Ovary (tissue), 7 donors: ENCODE measurements at regions not wholly inside any gene's neighbourhood (a gene's known extent, or its start where the extent isn't known, plus 50 kb on each side); places are given as distances from the start of the nearest gene placed in this dataset.

Source experiments
- DNase-seq, 5 donors: peaks; one replicate each; pipeline ENCODE4 v3.0.0-alpha.2; 2019 to 2020
- H3K27ac ChIP-seq, 2 donors: fragments of 200-600 bp; one replicate each; pipeline versions ENCODE4 v1.5.1 to v1.8.0; 2019 to 2022
- H3K27me3 ChIP-seq: fragments of 200-600 bp; one replicate; pipeline ENCODE4 v1.8.0; 2022
- H3K36me3 ChIP-seq: fragments of 200-600 bp; sonication (generic); one replicate; pipeline ENCODE4 v1.5.1; 2019
- H3K4me1 ChIP-seq: one replicate; pipeline ENCODE4 v1.8.1; 2013; ENCODE audit warnings: mild to moderate bottlenecking, moderate library complexity; ENCODE audit not compliant: insufficient read depth
- H3K4me3 ChIP-seq: fragments of 200-600 bp; sonication (generic); one replicate; pipeline ENCODE4 v1.5.1; 2017
- H3K9me3 ChIP-seq, 2 donors: fragments of 200-600 bp in 1 of 2; sonication (generic) in 1 of 2; one replicate each; pipeline versions ENCODE4 v1.5.1 to v1.8.1; 2013 to 2019; ENCODE audit warnings: mild to moderate bottlenecking in 1 of 2, moderate library complexity in 1 of 2
- CTCF ChIP-seq, 3 donors: fragments of 450-650 bp in 2 of 3; fragments of 200-600 bp in 1 of 3; IDR thresholded peaks; one replicate each; pipeline versions ENCODE4 v1.5.1 to v1.8.0; 2016 to 2022; ENCODE audit warnings: antibody characterized with exemption in 3 of 3, mild to moderate bottlenecking in 1 of 3
- EP300 ChIP-seq: sonication (generic); formaldehyde crosslinking; IDR thresholded peaks from one replicate; pipeline ENCODE4 v1.6.1; 2017; ENCODE audit warnings: antibody characterized with exemption
- POLR2A ChIP-seq: fragments of 450-650 bp; IDR thresholded peaks from one replicate; pipeline ENCODE4 v1.6.1; 2017; ENCODE audit warnings: antibody characterized with exemption, mild to moderate bottlenecking, moderate library complexity
- WGBS, 3 donors: extraction: QIAGEN DNeasy Blood & Tissue Kit in 1 of 3; methylation state at CpG; one replicate each; pipeline versions ENCODE4 v1.1.5 to v1.1.7; 2013 to 2017; 5-methylcytosine and 5-hydroxymethylcytosine counted together
- intact Hi-C, 4 donors: fragments of 100-400 bp; cut with DNase I; formaldehyde crosslinking; loops; one replicate each; pipeline versions ENCODE4 v1.11.0 to v1.15.1; 2022 to 2023
- donor health status: DM: no; HTN: no; CAD: no; lungs with moderate emphysema.
- donor health status: DM: no; HTN: no; CAD: no.
- donor health status: Bipolar disorder and iron deficiency.
- donor health status: DM: no; HTN: no; CAD: no.
- donor health status: DM: yes; HTN: yes; CAD: no.

- 94 to 96% (median 95%) methylated on average over 1 of the region's 1 CpG for WGBS, 3 donors
- H3K4me3 ChIP-seq, result no peak overlapping the region
- intact Hi-C loops, result no loop called here
- H3K27me3 ChIP-seq, result no peaks in the 10 kb centered on the region
- H3K4me1 ChIP-seq, result no peaks in the 10 kb centered on the region
- no peak overlapping the region for H3K27ac ChIP-seq
- DNase-seq, result no peak
- no peaks in the 10 kb centered on the region for H3K9me3 ChIP-seq
- TF ChIP-seq POLR2A (no peak), EP300 (no peak), CTCF (IDR thresholded peaks at IDR 0.05) (no peak)
- no peaks in the 10 kb centered on the region for H3K36me3 ChIP-seq
These were observed 148.8 kb downstream of the INO80D start for GRCh38 chr2:205937211-205937610.

GRCh38 chr2:205936446-205936845 is 149.5 kb downstream of the INO80D start:
- H3K27ac ChIP-seq, result no peak overlapping the region

GRCh38 chr2:205934443-205934842 is 151.5 kb downstream of the INO80D start:
- DNase-seq, result no peak
- Histone ChIP-seq H3K9me3 (no peaks in the 10 kb centered on the region), H3K4me1 (no peaks in the 10 kb centered on the region), H3K27ac (no peak overlapping the region), H3K27me3 (no peaks in the 10 kb centered on the region), H3K36me3 (no peaks in the 10 kb centered on the region), H3K4me3 (no peak overlapping the region)
- WGBS, 3 donors, result 83 to 93% (median 90%) methylated on average over 1 of the region's 1 CpG
- intact Hi-C loops, result no loop called here
- TF ChIP-seq POLR2A (no peak), CTCF (IDR thresholded peaks at IDR 0.05) (no peak), EP300 (no peak)

More at GRCh38 chr2:205936446-205936845, 149.5 kb downstream of the INO80D start:
- intact Hi-C loops, result no loop called here
- no peak for DNase-seq
- no peaks in the 10 kb centered on the region for H3K27me3 ChIP-seq
- no peaks in the 10 kb centered on the region for H3K36me3 ChIP-seq
- no peak overlapping the region for H3K4me3 ChIP-seq
- H3K4me1 ChIP-seq, result no peaks in the 10 kb centered on the region
- TF ChIP-seq EP300 (no peak), CTCF (IDR thresholded peaks at IDR 0.05) (no peak), POLR2A (no peak)
- WGBS, 3 donors, result 67 to 80% (median 79%) methylated on average over 10 of the region's 10 CpGs
- H3K9me3 ChIP-seq, result no peaks in the 10 kb centered on the region

GRCh38 chr2:205932861-205933260 is 153.1 kb downstream of the INO80D start:
- intact Hi-C loops, result no loop called here
- no peaks in the 10 kb centered on the region for H3K27me3 ChIP-seq
- H3K9me3 ChIP-seq, result no peaks in the 10 kb centered on the region
- TF ChIP-seq CTCF (IDR thresholded peaks at IDR 0.05) (no peak), POLR2A (no peak), EP300 (no peak)
- H3K4me3 ChIP-seq, result no peak overlapping the region
- H3K27ac ChIP-seq, result no peak overlapping the region
- DNase-seq, result no peak
- no peaks in the 10 kb centered on the region for H3K36me3 ChIP-seq
- WGBS, 3 donors, result 69 to 94% (median 79%) methylated on average over 2 of the region's 2 CpGs
- H3K4me1 ChIP-seq, result no peaks in the 10 kb centered on the region

- H3K36me3 ChIP-seq, result no peaks in the 10 kb centered on the region
- intact Hi-C loops, result no loop called here
- no peak for DNase-seq
- H3K4me3 ChIP-seq, result no peak overlapping the region
- no peaks in the 10 kb centered on the region for H3K9me3 ChIP-seq
- WGBS, 3 donors, result 95 to 100% (median 98%) methylated on average over 3 of the region's 3 CpGs
- H3K27me3 ChIP-seq, result no peaks in the 10 kb centered on the region
- TF ChIP-seq EP300, result no peak
- no peak for TF ChIP-seq CTCF (IDR thresholded peaks at IDR 0.05)
- TF ChIP-seq POLR2A, result no peak
- no peak overlapping the region for H3K27ac ChIP-seq
- no peaks in the 10 kb centered on the region for H3K4me1 ChIP-seq
These were observed 154.6 kb downstream of the INO80D start for GRCh38 chr2:205931388-205931787.
